GM12878 (cell line): ENCODE measurements at regions not wholly inside any gene's neighbourhood (a gene's known extent, or its start where the extent isn't known, plus 50 kb on each side); places are given as distances from the start of the nearest gene placed in this dataset.

Experiments used
- ATAC-seq: fragments of 200-7000 bp; cut with Tn5 transposase; 3 replicates; pipeline ENCODE4 v1.9.1; 2020; ENCODE audit warnings: mild to moderate bottlenecking, moderate library complexity
- BruUV-seq: library from RNA; stranded (reverse); fragments of 400-500 nt; replicated peaks from 2 replicates; lab custom pipeline; 2021; lab: Mats Ljungman, UMichigan
- CTCF ChIA-PET: fragments of 300-600 bp; sonication (Branson Sonifier 250); formaldehyde crosslinking; extraction: SDS; loops from one replicate; lab custom pipeline; 2021; ENCODE audit warnings: inconsistent platforms; lab: Yijun Ruan, JAX
- POLR2A ChIA-PET: fragments of 350-600 bp; formaldehyde crosslinking; extraction: SDS; loops from one replicate; lab custom pipeline; 2021; ENCODE audit warnings: inconsistent platforms; lab: Charles Lee
- RAD21 ChIA-PET: fragments of 300-600 bp; sonication (Branson Sonifier 250); formaldehyde crosslinking; loops from one replicate; lab custom pipeline; 2023; ENCODE audit warnings: antibody characterized with exemption; ENCODE audit not compliant: unreplicated experiment; lab: Charles Lee
- SMC1A ChIA-PET: fragments of 300-600 bp; sonication (Branson Sonifier 250); formaldehyde crosslinking; loops from one replicate; lab custom pipeline; 2023; ENCODE audit not compliant: unreplicated experiment, uncharacterized antibody; lab: Charles Lee
- DNase-seq: peaks from one replicate; pipeline ENCODE4 v3.0.0-alpha.2; 2011; ENCODE audit warnings: low read depth, low spot score
- FAIRE-seq: peaks from 3 replicates; lab custom pipeline; 2011; peaks lifted over from hg19 to GRCh38; lab: Jason Lieb, UNC
- H2AFZ ChIP-seq: 2 replicates; pipeline ENCODE4 v1.6.0; 2011; ENCODE audit warnings: low read depth, low read length, control low read depth; ENCODE audit not compliant: control insufficient read depth
- H3K27ac ChIP-seq: 2 replicates; pipeline ENCODE4 v1.5.1; 2011; ENCODE audit warnings: control low read depth; ENCODE audit not compliant: control insufficient read depth, insufficient read depth
- H3K27me3 ChIP-seq, 2 experiments: replicated peaks in 1 of 2; 2 replicates each; pipeline versions ENCODE4 v1.6.0 to v1.6.1; 2011; ENCODE audit warnings: low read length in 1 of 2; ENCODE audit not compliant: control insufficient read depth in 2 of 2, insufficient read depth in 2 of 2
- H3K36me3 ChIP-seq, 2 experiments: 2 replicates each; pipeline ENCODE4 v1.5.1; 2011; ENCODE audit warnings: low read length in 1 of 2; ENCODE audit not compliant: control insufficient read depth in 2 of 2, insufficient read depth in 2 of 2
- H3K4me1 ChIP-seq: 2 replicates; pipeline ENCODE4 v1.6.1; 2011; ENCODE audit warnings: mild to moderate bottlenecking, low read length, moderate library complexity, mixed read lengths; ENCODE audit not compliant: control insufficient read depth, insufficient read depth
- H3K4me2 ChIP-seq: 2 replicates; pipeline ENCODE4 v1.6.0; 2011; ENCODE audit warnings: control low read depth; ENCODE audit not compliant: control insufficient read depth, insufficient read depth
- H3K4me3 ChIP-seq: fragments of 200-600 bp; sonication (generic); 2 replicates; pipeline ENCODE4 v1.5.1; 2016
- H3K79me2 ChIP-seq: 2 replicates; pipeline ENCODE4 v1.6.0; 2011; ENCODE audit warnings: low read length; ENCODE audit not compliant: control insufficient read depth, insufficient read depth
- H3K9ac ChIP-seq: 2 replicates; pipeline ENCODE4 v1.8.0; 2011; ENCODE audit warnings: low read length, control low read depth, mixed read lengths; ENCODE audit not compliant: control insufficient read depth, insufficient read depth
- H3K9me3 ChIP-seq: replicated peaks from 3 replicates; pipeline ENCODE4 v1.5.1; 2011; ENCODE audit warnings: mild to moderate bottlenecking, low read length; ENCODE audit not compliant: control insufficient read depth, insufficient read depth
- H4K20me1 ChIP-seq: 2 replicates; pipeline ENCODE4 v1.6.0; 2011; ENCODE audit not compliant: control insufficient read depth, insufficient read depth
- BMI1 ChIP-seq: fragments of 450-650 bp; IDR thresholded peaks from 2 replicates; pipeline ENCODE4 v1.6.1; 2016; ENCODE audit warnings: mild to moderate bottlenecking, moderate library complexity, borderline replicate concordance
- CBX5 ChIP-seq: sonication (generic); IDR thresholded peaks from 2 replicates; pipeline ENCODE4 v1.6.1; 2016; ENCODE audit warnings: low read depth, moderate library complexity, mild to moderate bottlenecking, inconsistent platforms
- DPF2 ChIP-seq: fragments of 450-650 bp; IDR thresholded peaks from 2 replicates; pipeline ENCODE4 v1.6.1; 2017; ENCODE audit warnings: mild to moderate bottlenecking
- EGR1 ChIP-seq, 2 experiments: IDR thresholded peaks; 1 replicate in 1 of 2; 2 replicates in 1 of 2; pipeline ENCODE4 v1.6.1; 2011 to 2012; ENCODE audit warnings: low read depth in 2 of 2, low read length in 2 of 2, borderline replicate concordance in 1 of 2, mild to moderate bottlenecking in 1 of 2, moderate library complexity in 1 of 2
- EZH2 ChIP-seq: IDR thresholded peaks from 2 replicates; pipeline ENCODE4 v1.6.1; 2012; ENCODE audit warnings: low read depth, mild to moderate bottlenecking, control low read depth, inconsistent platforms, low read length, borderline replicate concordance; ENCODE audit not compliant: control insufficient read depth
- LARP7 ChIP-seq: fragments of 450-650 bp; IDR thresholded peaks from 2 replicates; pipeline ENCODE4 v1.6.1; 2017; ENCODE audit warnings: mild to moderate bottlenecking
- NFYA ChIP-seq: IDR thresholded peaks from 2 replicates; pipeline ENCODE4 v1.6.1; 2011; ENCODE audit warnings: low read depth, mild to moderate bottlenecking, low read length, improper control_type of control experiment, borderline replicate concordance
- NR2F1 ChIP-seq: fragments of 450-650 bp; conservative IDR thresholded peaks from 2 replicates; pipeline ENCODE4 v1.6.1; 2017; ENCODE audit warnings: mild to moderate bottlenecking
- NRF1 ChIP-seq: conservative IDR thresholded peaks from 2 replicates; pipeline ENCODE4 v1.6.1; 2011; ENCODE audit warnings: mild to moderate bottlenecking, low read depth, low read length, improper control_type of control experiment
- RAD21 ChIP-seq: IDR thresholded peaks from 2 replicates; pipeline ENCODE4 v1.6.1; 2011; ENCODE audit warnings: mild to moderate bottlenecking, low read depth, low read length, moderate library complexity; ENCODE audit not compliant: insufficient read depth
- RELA ChIP-seq: fragments of 450-650 bp; IDR thresholded peaks from 2 replicates; pipeline ENCODE4 v1.8.0; 2014; ENCODE audit warnings: borderline replicate concordance; ENCODE audit not compliant: partially characterized antibody
- RELB ChIP-seq: fragments of 450-650 bp; IDR thresholded peaks from 2 replicates; pipeline ENCODE4 v1.6.1; 2017; ENCODE audit warnings: low read depth, mild to moderate bottlenecking, moderate library complexity
- TAF1 ChIP-seq: IDR thresholded peaks from 2 replicates; pipeline ENCODE4 v1.6.1; 2011; ENCODE audit warnings: mild to moderate bottlenecking, low read depth, low read length, borderline replicate concordance
- USF2 ChIP-seq: IDR thresholded peaks from 2 replicates; pipeline ENCODE4 v1.6.1; 2011; ENCODE audit warnings: low read depth, low read length, improper control_type of control experiment, borderline replicate concordance
- YBX1 ChIP-seq: fragments of 450-650 bp; IDR thresholded peaks from 2 replicates; pipeline ENCODE4 v1.6.1; 2016; ENCODE audit warnings: antibody characterized with exemption
- YY1 ChIP-seq: IDR thresholded peaks from 2 replicates; pipeline ENCODE4 v1.6.1; 2011; ENCODE audit warnings: low read depth, mild to moderate bottlenecking, low read length
- ZNF24 ChIP-seq: fragments of 450-650 bp; IDR thresholded peaks from 2 replicates; pipeline ENCODE4 v1.6.1; 2017; ENCODE audit warnings: antibody characterized with exemption, mild to moderate bottlenecking
- ZNF274 ChIP-seq: IDR thresholded peaks from one replicate; pipeline ENCODE4 v1.8.0; 2011; ENCODE audit not compliant: insufficient read length, insufficient read depth
- WGBS: methylation state at CpG from one replicate; pipeline ENCODE4 v1.1.6; 2016; ENCODE audit warnings: low lambda C conversion rate; ENCODE audit not compliant: insufficient replicate concordance, insufficient coverage; ENCODE audit errors: missing lambda C conversion rate; 5-methylcytosine and 5-hydroxymethylcytosine counted together
- in situ Hi-C: fragments of 300-500 bp; cut with MboI; formaldehyde crosslinking; loops from 9 replicates; pipeline ENCODE4 v1.14.3; 2018; ENCODE audit warnings: mixed read lengths
- intact Hi-C: fragments of 100-400 bp; cut with micrococcal nuclease; formaldehyde crosslinking; loops from one replicate; pipeline ENCODE4 v1.14.2; 2022; ENCODE audit not compliant: unreplicated experiment
- TF ChIP-seq, protein P1 (sequence below): fragments of 450-650 bp; formaldehyde crosslinking; IDR thresholded peaks from 2 replicates; pipeline ENCODE4 v1.4.0; 2020; ENCODE audit warnings: mild to moderate bottlenecking, moderate library complexity

GRCh38 chr2:180337136-180337535, 330.0 kb upstream of the CWC22 start:
- no peaks in the 10 kb centered on the region for H4K20me1 ChIP-seq
- ATAC-seq: no peak
- H3K4me1 ChIP-seq: no peaks in the 10 kb centered on the region
- BruUV-seq: no TSS peak
- FAIRE-seq: no peak
- in situ Hi-C loops (no loop called here), intact Hi-C loops (no loop called here)
- ChIA-PET POLR2A (no interaction called here), CTCF (no interaction called here), RAD21 (no interaction called here), SMC1A (no interaction called here)
- no peak overlapping the region for H3K27ac ChIP-seq
- H2AFZ ChIP-seq: no peak overlapping the region
- DNase-seq: no peak
- no peak overlapping the region for H3K4me2 ChIP-seq
- no peaks in the 10 kb centered on the region for H3K36me3 ChIP-seq
- H3K4me3 ChIP-seq: no peak overlapping the region
- H3K9ac ChIP-seq: no peak overlapping the region
- WGBS: 63% methylated on average over 3 of the region's 3 CpGs
- peaks cover 12% of the 10 kb centered on the region; the same call in 2 of the 3 replicates for H3K9me3 ChIP-seq
- TF ChIP-seq BMI1: no peak
- TF ChIP-seq USF2: no peak
- TF ChIP-seq EGR1 (IDR thresholded peaks at IDR 0.05; ENCODE audit: borderline replicate concordance in 1 of 2, low read depth in 2 of 2, low read length in 2 of 2): no peak
- TF ChIP-seq NRF1: no peak
- TF ChIP-seq RAD21: no peak
- no peak for TF ChIP-seq NFYA
- no peak for TF ChIP-seq ZNF274
- no peak for TF ChIP-seq RELA
- TF ChIP-seq, protein P1, sequence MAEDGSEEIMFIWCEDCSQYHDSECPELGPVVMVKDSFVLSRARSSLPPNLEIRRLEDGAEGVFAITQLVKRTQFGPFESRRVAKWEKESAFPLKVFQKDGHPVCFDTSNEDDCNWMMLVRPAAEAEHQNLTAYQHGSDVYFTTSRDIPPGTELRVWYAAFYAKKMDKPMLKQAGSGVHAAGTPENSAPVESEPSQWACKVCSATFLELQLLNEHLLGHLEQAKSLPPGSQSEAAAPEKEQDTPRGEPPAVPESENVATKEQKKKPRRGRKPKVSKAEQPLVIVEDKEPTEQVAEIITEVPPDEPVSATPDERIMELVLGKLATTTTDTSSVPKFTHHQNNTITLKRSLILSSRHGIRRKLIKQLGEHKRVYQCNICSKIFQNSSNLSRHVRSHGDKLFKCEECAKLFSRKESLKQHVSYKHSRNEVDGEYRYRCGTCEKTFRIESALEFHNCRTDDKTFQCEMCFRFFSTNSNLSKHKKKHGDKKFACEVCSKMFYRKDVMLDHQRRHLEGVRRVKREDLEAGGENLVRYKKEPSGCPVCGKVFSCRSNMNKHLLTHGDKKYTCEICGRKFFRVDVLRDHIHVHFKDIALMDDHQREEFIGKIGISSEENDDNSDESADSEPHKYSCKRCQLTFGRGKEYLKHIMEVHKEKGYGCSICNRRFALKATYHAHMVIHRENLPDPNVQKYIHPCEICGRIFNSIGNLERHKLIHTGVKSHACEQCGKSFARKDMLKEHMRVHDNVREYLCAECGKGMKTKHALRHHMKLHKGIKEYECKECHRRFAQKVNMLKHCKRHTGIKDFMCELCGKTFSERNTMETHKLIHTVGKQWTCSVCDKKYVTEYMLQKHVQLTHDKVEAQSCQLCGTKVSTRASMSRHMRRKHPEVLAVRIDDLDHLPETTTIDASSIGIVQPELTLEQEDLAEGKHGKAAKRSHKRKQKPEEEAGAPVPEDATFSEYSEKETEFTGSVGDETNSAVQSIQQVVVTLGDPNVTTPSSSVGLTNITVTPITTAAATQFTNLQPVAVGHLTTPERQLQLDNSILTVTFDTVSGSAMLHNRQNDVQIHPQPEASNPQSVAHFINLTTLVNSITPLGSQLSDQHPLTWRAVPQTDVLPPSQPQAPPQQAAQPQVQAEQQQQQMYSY: no peak
- no peak for TF ChIP-seq EZH2
- no peak for TF ChIP-seq CBX5
- TF ChIP-seq TAF1: no peak
- no peak for TF ChIP-seq YY1
- no peak for TF ChIP-seq DPF2
- TF ChIP-seq NR2F1: no peak
- TF ChIP-seq ZNF24: no peak
- no peak for TF ChIP-seq YBX1
- no peak for TF ChIP-seq LARP7
- no peak for TF ChIP-seq RELB
- H3K79me2 ChIP-seq: no peaks in the 10 kb centered on the region
- no peaks in the 10 kb centered on the region for H3K27me3 ChIP-seq
